Stomach (tissue), 8 donors: ENCODE measurements at regions not wholly inside any gene's neighbourhood (a gene's known extent, or its start where the extent isn't known, plus 50 kb on each side); places are given as distances from the start of the nearest gene placed in this dataset.

Experiments used
- DNase-seq, 2 donors: peaks; one replicate each; pipeline versions ENCODE4 v3.0.0 to v3.0.0-alpha.2; 2013 to 2019
- H3K27ac ChIP-seq, 5 donors: fragments of 200-600 bp in 4 of 5; sonication (generic) in 4 of 5; one replicate each; pipeline ENCODE4 v1.5.1; 2013 to 2019; ENCODE audit warnings: mild to moderate bottlenecking in 1 of 5, moderate library complexity in 1 of 5
- H3K27me3 ChIP-seq, 3 donors: fragments of 200-600 bp; sonication (generic); one replicate each; pipeline ENCODE4 v1.5.1; 2017 to 2019; ENCODE audit warnings: mixed run types in 1 of 3
- H3K36me3 ChIP-seq, 4 donors: fragments of 200-600 bp; sonication (generic); 1 replicate in 3 of 4; 2 replicates in 1 of 4; pipeline ENCODE4 v1.5.1; 2016 to 2019
- H3K4me1 ChIP-seq, 4 donors: fragments of 200-600 bp; sonication (generic); one replicate each; pipeline ENCODE4 v1.5.1; 2016 to 2019
- H3K4me3 ChIP-seq, 4 donors: fragments of 200-600 bp; sonication (generic) in 3 of 4; one replicate each; pipeline ENCODE4 v1.5.1; 2016 to 2019; ENCODE audit warnings: mild to moderate bottlenecking in 1 of 4
- H3K9me3 ChIP-seq, 4 donors: fragments of 200-600 bp; sonication (generic); one replicate each; pipeline ENCODE4 v1.5.1; 2016 to 2019
- EP300 ChIP-seq: sonication (generic); formaldehyde crosslinking; IDR thresholded peaks from one replicate; pipeline ENCODE4 v1.6.1; 2017; ENCODE audit warnings: antibody characterized with exemption
- POLR2A ChIP-seq, 4 donors: fragments of 450-650 bp; IDR thresholded peaks; one replicate each; pipeline ENCODE4 v1.6.1; 2016; ENCODE audit warnings: antibody characterized with exemption in 4 of 4, control low read depth in 2 of 4, mild to moderate bottlenecking in 1 of 4, moderate library complexity in 1 of 4
- POLR2AphosphoS5 ChIP-seq, 3 donors: sonication (generic); formaldehyde crosslinking; IDR thresholded peaks; one replicate each; pipeline ENCODE4 v1.6.1; 2016; ENCODE audit warnings: antibody characterized with exemption in 3 of 3
- WGBS, 5 donors: extraction: QIAGEN DNeasy Blood & Tissue Kit in 3 of 5; methylation state at CpG; one replicate each; pipeline versions ENCODE4 v1.1.5 to v1.1.7; 2013 to 2018; 5-methylcytosine and 5-hydroxymethylcytosine counted together
- intact Hi-C: fragments of 100-400 bp; cut with DNase I; formaldehyde crosslinking; loops from one replicate; pipeline ENCODE4 v1.15.1; 2023; ENCODE audit warnings: low total_unique reads
- TF ChIP-seq, protein P1 (sequence below), 7 experiments: fragments of 450-650 bp in 4 of 7; fragments of 200-600 bp in 3 of 7; sonication (generic) in 3 of 7; IDR thresholded peaks; one replicate each; pipeline ENCODE4 v1.5.1; 2016 to 2019; ENCODE audit warnings: antibody characterized with exemption in 7 of 7, control low read depth in 2 of 7, mild to moderate bottlenecking in 1 of 7
- donor health status: healthy with polysubstance abuse.
- donor health status: Bipolar disorder and iron deficiency.
- donor health status: healthy.

DNA sequence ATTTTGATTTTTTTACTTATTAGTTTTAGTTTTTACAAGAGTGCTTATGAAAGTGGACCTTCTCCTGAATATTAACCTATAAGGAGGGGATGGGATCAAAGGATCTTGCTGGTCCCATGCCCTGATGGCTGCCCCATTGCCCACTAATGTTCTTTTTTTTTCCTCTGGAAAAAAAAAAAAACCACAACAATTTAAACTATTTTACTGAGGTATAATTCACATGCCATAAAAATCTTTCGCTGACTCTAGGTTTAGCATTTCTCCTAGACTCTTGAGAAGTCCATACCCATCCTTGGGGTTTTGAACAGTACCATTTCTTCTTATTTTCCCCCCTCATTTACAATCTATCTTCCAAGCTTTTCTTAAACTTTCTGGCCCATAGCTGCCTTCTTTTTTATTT, 481.8 kb downstream of the TFEC start:
- no peaks in the 10 kb centered on the region for H3K9me3 ChIP-seq
- 88 to 100% (median 94%) methylated on average over 1 of the region's 1 CpG for WGBS, 5 donors
- no peak overlapping the region for H3K27ac ChIP-seq
- no peak for DNase-seq
- intact Hi-C loops, result no loop called here
- H3K4me3 ChIP-seq, result no peak overlapping the region
- no peak for TF ChIP-seq EP300
- no peak for TF ChIP-seq POLR2A (IDR thresholded peaks at IDR 0.05)
- TF ChIP-seq POLR2AphosphoS5 (IDR thresholded peaks at IDR 0.05), result no peak
- TF ChIP-seq, protein P1, sequence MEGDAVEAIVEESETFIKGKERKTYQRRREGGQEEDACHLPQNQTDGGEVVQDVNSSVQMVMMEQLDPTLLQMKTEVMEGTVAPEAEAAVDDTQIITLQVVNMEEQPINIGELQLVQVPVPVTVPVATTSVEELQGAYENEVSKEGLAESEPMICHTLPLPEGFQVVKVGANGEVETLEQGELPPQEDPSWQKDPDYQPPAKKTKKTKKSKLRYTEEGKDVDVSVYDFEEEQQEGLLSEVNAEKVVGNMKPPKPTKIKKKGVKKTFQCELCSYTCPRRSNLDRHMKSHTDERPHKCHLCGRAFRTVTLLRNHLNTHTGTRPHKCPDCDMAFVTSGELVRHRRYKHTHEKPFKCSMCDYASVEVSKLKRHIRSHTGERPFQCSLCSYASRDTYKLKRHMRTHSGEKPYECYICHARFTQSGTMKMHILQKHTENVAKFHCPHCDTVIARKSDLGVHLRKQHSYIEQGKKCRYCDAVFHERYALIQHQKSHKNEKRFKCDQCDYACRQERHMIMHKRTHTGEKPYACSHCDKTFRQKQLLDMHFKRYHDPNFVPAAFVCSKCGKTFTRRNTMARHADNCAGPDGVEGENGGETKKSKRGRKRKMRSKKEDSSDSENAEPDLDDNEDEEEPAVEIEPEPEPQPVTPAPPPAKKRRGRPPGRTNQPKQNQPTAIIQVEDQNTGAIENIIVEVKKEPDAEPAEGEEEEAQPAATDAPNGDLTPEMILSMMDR (IDR thresholded peaks at IDR 0.05), result no peak
- H3K36me3 ChIP-seq, result no peaks in the 10 kb centered on the region
- no peaks in the 10 kb centered on the region for H3K4me1 ChIP-seq
- no peaks in the 10 kb centered on the region for H3K27me3 ChIP-seq

DNA sequence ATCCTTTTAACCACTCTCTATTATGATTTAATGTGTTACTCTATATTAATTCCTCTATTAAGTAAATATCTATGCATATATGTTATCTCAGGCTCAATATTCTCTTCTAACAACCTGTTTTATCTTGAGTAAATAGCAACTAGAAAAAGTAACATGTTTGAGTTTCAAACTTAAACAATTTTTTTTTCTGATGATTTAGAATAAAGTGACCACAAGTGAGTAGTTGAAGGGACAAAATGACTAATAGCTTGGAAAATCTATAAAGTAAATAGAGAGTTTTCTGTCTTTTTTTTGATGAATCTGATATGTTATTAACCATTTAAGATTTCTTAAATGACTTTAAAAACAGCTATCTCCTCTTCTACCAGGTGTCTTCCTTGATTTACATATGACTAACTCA, 483.8 kb downstream of the TFEC start:
- Histone ChIP-seq H3K27me3 (no peaks in the 10 kb centered on the region), H3K27ac (no peak overlapping the region), H3K9me3 (no peaks in the 10 kb centered on the region), H3K4me3 (no peak overlapping the region), H3K36me3 (no peaks in the 10 kb centered on the region), H3K4me1 (no peaks in the 10 kb centered on the region)
- TF ChIP-seq EP300 (no peak), POLR2A (IDR thresholded peaks at IDR 0.05) (no peak)
- TF ChIP-seq, protein P1 (IDR thresholded peaks at IDR 0.05), result no peak
- DNase-seq, result no peak
- intact Hi-C loops, result no loop called here

DNA sequence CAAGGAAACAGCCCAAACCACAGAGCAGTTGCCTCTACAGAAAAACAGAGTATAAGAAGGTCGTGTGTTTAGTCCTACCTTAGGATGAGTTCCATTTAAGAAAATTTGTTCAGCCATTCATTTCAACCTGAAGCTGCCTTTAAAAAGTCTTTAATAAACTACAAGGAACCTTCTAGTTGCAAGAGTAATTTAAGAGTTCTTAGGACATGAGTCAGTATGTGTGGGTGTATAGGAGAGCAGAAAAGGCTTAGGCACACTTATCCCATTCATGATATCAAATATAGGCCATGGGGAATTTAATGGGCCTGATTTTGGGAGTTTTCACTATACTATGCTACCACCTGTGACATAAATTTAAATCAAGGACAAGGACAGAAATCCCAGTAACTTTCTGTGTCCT, 496.8 kb downstream of the TFEC start:
- no peak for TF ChIP-seq POLR2A (IDR thresholded peaks at IDR 0.05)
- no peak for TF ChIP-seq POLR2AphosphoS5 (IDR thresholded peaks at IDR 0.05)
- no peak for TF ChIP-seq EP300
- TF ChIP-seq, protein P1 (IDR thresholded peaks at IDR 0.05), result no peak
- H3K27ac ChIP-seq, result no peak overlapping the region
- WGBS, 5 donors, result 65 to 83% (median 68%) methylated on average over 1 of the region's 1 CpG
- H3K4me1 ChIP-seq, result no peaks in the 10 kb centered on the region
- no peaks in the 10 kb centered on the region for H3K9me3 ChIP-seq
- intact Hi-C loops, result no loop called here
- no peak for DNase-seq
- H3K27me3 ChIP-seq, result no peaks in the 10 kb centered on the region
- no peak overlapping the region for H3K4me3 ChIP-seq
- no peaks in the 10 kb centered on the region for H3K36me3 ChIP-seq

DNA sequence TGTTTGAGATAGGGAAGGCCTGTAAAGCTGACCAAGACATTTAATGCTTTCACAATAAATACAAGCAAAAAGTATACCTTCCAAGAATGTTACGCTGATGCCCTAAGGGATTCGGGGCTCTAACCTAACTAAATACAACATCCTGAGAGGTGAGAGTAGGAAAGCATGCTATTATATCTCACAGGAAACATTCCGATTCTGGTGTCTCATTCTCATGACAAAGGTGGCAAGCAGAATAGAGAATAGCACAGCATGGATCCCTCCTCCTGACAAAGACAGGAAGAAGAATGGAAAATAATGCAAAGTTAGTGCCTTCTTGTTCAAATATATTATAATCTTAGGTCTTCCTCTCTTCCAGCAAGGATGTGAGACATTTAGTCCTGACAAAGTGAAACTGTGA, 504.3 kb downstream of the TFEC start:
- no peak for DNase-seq
- 68 to 75% (median 73%) methylated on average over 3 of the region's 3 CpGs for WGBS, 5 donors
- H3K36me3 ChIP-seq, result no peaks in the 10 kb centered on the region
- no peak overlapping the region for H3K27ac ChIP-seq
- TF ChIP-seq, protein P1 (IDR thresholded peaks at IDR 0.05), result no peak
- no peak for TF ChIP-seq EP300
- TF ChIP-seq POLR2AphosphoS5 (IDR thresholded peaks at IDR 0.05), result no peak
- no peak for TF ChIP-seq POLR2A (IDR thresholded peaks at IDR 0.05)
- H3K27me3 ChIP-seq, result no peaks in the 10 kb centered on the region
- H3K9me3 ChIP-seq, result peaks cover 0 to 11% (median 8%) of the 10 kb centered on the region in 4 donors
- no peaks in the 10 kb centered on the region for H3K4me1 ChIP-seq
- H3K4me3 ChIP-seq, result no peak overlapping the region
- intact Hi-C loops, result no loop called here
